Glomerular endothelial cell (primary cell): ENCODE measurements at regions not wholly inside any gene's neighbourhood (a gene's known extent, or its start where the extent isn't known, plus 50 kb on each side); places are given as distances from the start of the nearest gene placed in this dataset.
A peak's percentile ranks its signal among the peaks of the same experiment; 100 is the strongest.

ENCODE experiments used
- DNase-seq: peaks from one replicate; pipeline ENCODE4 v3.0.0-alpha.2; 2011; ENCODE audit warnings: low read depth, low spot score; ENCODE audit errors: extremely low read depth

GRCh38 chr5:82414041-82414388, 135.9 kb upstream of the RPS23 start:
- DNase-seq: no peak

- no peak for DNase-seq
These were observed 135.3 kb upstream of the RPS23 start for GRCh38 chr5:82413302-82414040.

- DNase-seq: no peak
These were observed 129.9 kb upstream of the RPS23 start for GRCh38 chr5:82408033-82408432.

GRCh38 chr5:82406205-82406773, 128.1 kb upstream of the RPS23 start:
- peak; percentile 98 for DNase-seq

GRCh38 chr5:82405618-82406204, 127.6 kb upstream of the RPS23 start:
- peak; percentile 83 for DNase-seq

- DNase-seq: no peak
These were observed 127.0 kb upstream of the RPS23 start for GRCh38 chr5:82405161-82405560.

- no peak for DNase-seq
These were observed 126.3 kb upstream of the RPS23 start for GRCh38 chr5:82404382-82404945.

- DNase-seq: no peak
These were observed 125.6 kb upstream of the RPS23 start for GRCh38 chr5:82403724-82404123.

GRCh38 chr5:82403026-82403425, 124.9 kb upstream of the RPS23 start:
- no peak for DNase-seq

- DNase-seq: no peak
These were observed 121.0 kb upstream of the RPS23 start for GRCh38 chr5:82399111-82399510.

- no peak for DNase-seq
These were observed 119.7 kb upstream of the RPS23 start for GRCh38 chr5:82397741-82398320.

- DNase-seq: peak; percentile 91
These were observed 118.8 kb upstream of the RPS23 start for GRCh38 chr5:82396871-82397514.

- DNase-seq: no peak
These were observed 118.2 kb upstream of the RPS23 start for GRCh38 chr5:82396396-82396795.

- no peak for DNase-seq
These were observed 115.8 kb upstream of the RPS23 start for GRCh38 chr5:82393951-82394350.

- no peak for DNase-seq
These were observed 111.9 kb upstream of the RPS23 start for GRCh38 chr5:82390088-82390487.

GRCh38 chr5:82389347-82389746, 111.2 kb upstream of the RPS23 start:
- DNase-seq: no peak

GRCh38 chr5:82388181-82388580, 110.0 kb upstream of the RPS23 start:
- DNase-seq: no peak

- no peak for DNase-seq
These were observed 109.6 kb upstream of the RPS23 start for GRCh38 chr5:82387819-82388166.

GRCh38 chr5:82387001-82387818, 109.1 kb upstream of the RPS23 start:
- no peak for DNase-seq

GRCh38 chr5:82386576-82386975, 108.4 kb upstream of the RPS23 start:
- no peak for DNase-seq
